ENCODE measurements at regions not wholly inside any gene's neighbourhood (a gene's known extent, or its start where the extent isn't known, plus 50 kb on each side); places are given as distances from the start of the nearest gene placed in this dataset.

DNA sequence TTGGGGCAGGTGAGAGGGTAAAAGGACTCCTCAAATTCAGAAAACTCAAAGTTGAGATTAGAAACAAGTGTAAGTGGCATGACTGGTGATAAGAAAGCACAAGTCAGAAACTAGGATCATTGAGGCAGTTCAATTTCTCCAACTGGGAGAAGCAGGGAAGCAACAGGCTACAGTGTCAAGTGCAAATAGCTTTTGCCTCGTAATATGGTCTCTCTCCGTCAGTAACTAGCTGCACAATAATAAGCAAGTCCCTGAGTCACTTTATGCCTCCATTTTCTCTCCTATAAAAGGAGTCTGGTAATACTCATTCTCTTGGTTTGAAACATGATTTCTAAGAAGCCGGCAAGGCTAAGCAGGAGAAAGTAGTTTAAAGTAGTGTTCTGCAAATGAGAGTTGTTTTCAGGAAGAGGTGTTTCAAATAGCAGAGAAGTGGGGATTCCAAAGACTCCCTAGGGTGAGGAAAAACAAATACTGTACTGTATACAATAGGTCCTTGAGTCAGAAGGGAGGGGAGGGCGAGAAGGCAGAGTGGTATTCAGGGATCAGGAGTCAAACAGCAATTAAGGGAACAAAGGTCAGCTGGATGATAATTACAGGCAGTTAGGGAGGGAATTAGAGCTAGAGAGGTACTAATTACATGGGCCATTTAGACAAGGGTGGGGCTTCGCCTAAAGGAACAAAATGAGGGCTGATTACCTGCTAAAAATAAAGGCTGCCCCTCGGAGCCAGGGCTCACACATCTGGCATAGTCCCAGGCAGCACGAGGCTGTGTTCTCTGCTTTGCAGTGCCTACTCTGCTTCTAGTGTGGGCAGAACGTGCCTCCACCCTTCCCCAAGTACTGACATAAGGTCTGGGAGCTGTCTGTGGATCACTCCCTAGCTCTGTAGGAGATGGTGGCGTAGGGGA is 96.0 kb upstream of the BDNF start:
- Histone ChIP-seq H3K79me2 (ENCODE audit: low read length) (no peaks in the 10 kb centered on the region), H3K9me3 (ENCODE audit: insufficient read depth, low read length) (no peaks in the 10 kb centered on the region), H3K4me1 (ENCODE audit: low read length) (no peaks in the 10 kb centered on the region), H3K27ac (ENCODE audit: low read length) (no peak overlapping the region), H3K36me3 (replicated peaks; ENCODE audit: low read depth, low read length) (no peaks in the 10 kb centered on the region), H2AFZ (ENCODE audit: low read depth, low read length) (no peak overlapping the region), H4K20me1 (ENCODE audit: insufficient read depth, low read length) (no peaks in the 10 kb centered on the region), H3K4me3 (ENCODE audit: low read length) (no peak overlapping the region), H3K27me3 (ENCODE audit: low read depth, low read length) (no peaks in the 10 kb centered on the region), H3K9ac (ENCODE audit: low read length) (no peak overlapping the region), H3K4me2 (ENCODE audit: low read length) (no peak overlapping the region)
- TF ChIP-seq EZH2phosphoT487 (IDR thresholded peaks at IDR 0.05; ENCODE audit: low read depth): no peak
- TF ChIP-seq, protein P1, sequence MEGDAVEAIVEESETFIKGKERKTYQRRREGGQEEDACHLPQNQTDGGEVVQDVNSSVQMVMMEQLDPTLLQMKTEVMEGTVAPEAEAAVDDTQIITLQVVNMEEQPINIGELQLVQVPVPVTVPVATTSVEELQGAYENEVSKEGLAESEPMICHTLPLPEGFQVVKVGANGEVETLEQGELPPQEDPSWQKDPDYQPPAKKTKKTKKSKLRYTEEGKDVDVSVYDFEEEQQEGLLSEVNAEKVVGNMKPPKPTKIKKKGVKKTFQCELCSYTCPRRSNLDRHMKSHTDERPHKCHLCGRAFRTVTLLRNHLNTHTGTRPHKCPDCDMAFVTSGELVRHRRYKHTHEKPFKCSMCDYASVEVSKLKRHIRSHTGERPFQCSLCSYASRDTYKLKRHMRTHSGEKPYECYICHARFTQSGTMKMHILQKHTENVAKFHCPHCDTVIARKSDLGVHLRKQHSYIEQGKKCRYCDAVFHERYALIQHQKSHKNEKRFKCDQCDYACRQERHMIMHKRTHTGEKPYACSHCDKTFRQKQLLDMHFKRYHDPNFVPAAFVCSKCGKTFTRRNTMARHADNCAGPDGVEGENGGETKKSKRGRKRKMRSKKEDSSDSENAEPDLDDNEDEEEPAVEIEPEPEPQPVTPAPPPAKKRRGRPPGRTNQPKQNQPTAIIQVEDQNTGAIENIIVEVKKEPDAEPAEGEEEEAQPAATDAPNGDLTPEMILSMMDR (IDR thresholded peaks at IDR 0.05; ENCODE audit: low read depth, low read length): no peak

DNA sequence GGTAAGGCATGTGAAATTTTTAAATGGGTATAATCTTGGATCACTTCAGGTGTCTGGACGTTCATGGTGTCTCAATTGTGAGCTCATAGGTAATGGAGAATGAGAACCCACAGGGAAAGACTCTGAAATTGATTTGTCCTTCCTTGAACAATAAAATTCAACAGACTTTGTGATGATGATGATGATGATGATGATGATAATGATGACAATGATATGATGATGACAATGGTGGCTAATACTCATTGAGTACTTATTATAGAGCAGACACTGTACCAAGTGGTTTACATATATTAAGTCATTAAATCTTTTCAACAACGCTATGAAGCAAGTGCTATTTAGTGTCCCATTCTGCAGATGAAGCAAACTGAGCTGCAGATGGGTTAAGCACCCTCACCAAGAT is 86.6 kb upstream of the BDNF start:
- Histone ChIP-seq H3K36me3 (replicated peaks; ENCODE audit: low read depth, low read length) (no peaks in the 10 kb centered on the region), H3K79me2 (ENCODE audit: low read length) (no peaks in the 10 kb centered on the region), H3K4me3 (ENCODE audit: low read length) (no peak overlapping the region), H3K9me3 (ENCODE audit: insufficient read depth, low read length) (no peaks in the 10 kb centered on the region), H3K4me2 (ENCODE audit: low read length) (no peak overlapping the region), H3K27ac (ENCODE audit: low read length) (no peak overlapping the region), H3K4me1 (ENCODE audit: low read length) (no peaks in the 10 kb centered on the region), H3K27me3 (ENCODE audit: low read depth, low read length) (no peaks in the 10 kb centered on the region), H2AFZ (ENCODE audit: low read depth, low read length) (no peak overlapping the region), H4K20me1 (ENCODE audit: insufficient read depth, low read length) (no peaks in the 10 kb centered on the region), H3K9ac (ENCODE audit: low read length) (no peak overlapping the region)
- TF ChIP-seq, protein P1 (IDR thresholded peaks at IDR 0.05; ENCODE audit: low read depth, low read length): no peak
- TF ChIP-seq EZH2phosphoT487 (IDR thresholded peaks at IDR 0.05; ENCODE audit: low read depth): no peak

DNA sequence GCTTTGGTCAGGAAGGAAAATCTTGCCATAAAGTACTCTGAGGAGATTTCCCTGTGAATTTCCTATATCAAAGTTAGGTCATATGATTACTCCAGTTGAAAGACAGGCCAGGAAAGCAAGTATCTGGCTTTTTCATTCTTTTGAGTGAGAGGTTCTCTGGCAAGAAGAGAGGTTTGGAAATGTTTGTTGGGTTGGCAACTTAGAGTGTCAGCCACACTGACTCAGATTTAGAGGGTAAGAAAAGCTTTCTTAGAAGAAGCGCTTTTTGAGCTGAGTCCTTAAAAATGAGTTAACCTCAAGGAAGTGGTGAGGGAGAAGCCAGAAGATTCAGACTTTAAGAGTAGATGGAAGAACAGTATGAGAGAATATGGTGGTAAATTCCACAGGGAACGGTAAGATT is 86.1 kb upstream of the BDNF start:
- Histone ChIP-seq H3K27ac (ENCODE audit: low read length) (no peak overlapping the region), H3K79me2 (ENCODE audit: low read length) (no peaks in the 10 kb centered on the region), H3K27me3 (ENCODE audit: low read depth, low read length) (no peaks in the 10 kb centered on the region), H3K4me3 (ENCODE audit: low read length) (no peak overlapping the region), H3K4me2 (ENCODE audit: low read length) (no peak overlapping the region), H3K9me3 (ENCODE audit: insufficient read depth, low read length) (no peaks in the 10 kb centered on the region), H3K4me1 (ENCODE audit: low read length) (no peaks in the 10 kb centered on the region), H3K9ac (ENCODE audit: low read length) (no peak overlapping the region), H2AFZ (ENCODE audit: low read depth, low read length) (no peak overlapping the region), H3K36me3 (replicated peaks; ENCODE audit: low read depth, low read length) (no peaks in the 10 kb centered on the region), H4K20me1 (ENCODE audit: insufficient read depth, low read length) (no peaks in the 10 kb centered on the region)
- TF ChIP-seq EZH2phosphoT487 (IDR thresholded peaks at IDR 0.05; ENCODE audit: low read depth): no peak
- TF ChIP-seq, protein P1 (IDR thresholded peaks at IDR 0.05; ENCODE audit: low read depth, low read length): no peak

DNA sequence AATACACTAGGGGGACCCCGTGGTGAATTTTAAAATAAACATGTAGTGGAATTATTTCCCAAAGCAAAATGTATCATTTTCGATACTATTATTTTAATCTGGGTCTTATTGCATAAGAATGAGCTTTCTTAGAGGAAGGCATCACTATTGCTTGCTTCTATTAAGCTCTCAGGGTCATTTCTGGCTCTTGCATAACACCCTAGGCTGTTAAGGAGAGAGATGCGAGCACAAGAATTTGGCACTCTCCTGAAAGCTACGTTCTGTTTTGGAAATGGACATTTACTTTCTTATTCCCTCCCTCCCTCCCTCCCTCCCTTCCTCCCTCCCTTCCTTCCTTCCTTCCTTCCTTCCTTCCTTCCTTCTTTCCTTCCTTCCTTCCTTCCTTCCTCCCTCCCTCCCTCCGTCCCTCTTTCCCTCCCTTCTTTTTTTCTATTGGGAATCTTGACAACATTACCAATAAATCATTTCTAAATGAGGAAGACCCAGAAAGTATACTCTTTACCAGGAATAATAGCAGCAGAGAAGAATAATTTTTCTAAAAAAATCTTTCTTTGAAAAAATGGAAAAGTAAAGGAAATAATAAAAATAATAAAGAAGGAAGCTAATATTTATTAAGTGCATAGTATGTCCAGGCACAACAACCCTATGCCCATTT is 83.6 kb upstream of the BDNF start:
- H3K4me2 ChIP-seq (ENCODE audit: low read length): no peak overlapping the region
- H3K9me3 ChIP-seq (ENCODE audit: insufficient read depth, low read length): no peaks in the 10 kb centered on the region
- no peaks in the 10 kb centered on the region for H3K4me1 ChIP-seq (ENCODE audit: low read length)
- H3K27me3 ChIP-seq (ENCODE audit: low read depth, low read length): no peaks in the 10 kb centered on the region
- H3K27ac ChIP-seq (ENCODE audit: low read length): no peak overlapping the region
- H3K9ac ChIP-seq (ENCODE audit: low read length): no peak overlapping the region
- H2AFZ ChIP-seq (ENCODE audit: low read depth, low read length): no peak overlapping the region
- TF ChIP-seq, protein P1 (IDR thresholded peaks at IDR 0.05; ENCODE audit: low read depth, low read length): no peak
- TF ChIP-seq EZH2phosphoT487 (IDR thresholded peaks at IDR 0.05; ENCODE audit: low read depth): no peak
- H3K36me3 ChIP-seq (replicated peaks; ENCODE audit: low read depth, low read length): no peaks in the 10 kb centered on the region
- no peak overlapping the region for H3K4me3 ChIP-seq (ENCODE audit: low read length)
- no peaks in the 10 kb centered on the region for H4K20me1 ChIP-seq (ENCODE audit: insufficient read depth, low read length)
- no peaks in the 10 kb centered on the region for H3K79me2 ChIP-seq (ENCODE audit: low read length)

Data from OCI-LY3 (cell line).